ENCODE measurements at regions not wholly inside any gene's neighbourhood (a gene's known extent, or its start where the extent isn't known, plus 50 kb on each side); places are given as distances from the start of the nearest gene placed in this dataset.

DNA sequence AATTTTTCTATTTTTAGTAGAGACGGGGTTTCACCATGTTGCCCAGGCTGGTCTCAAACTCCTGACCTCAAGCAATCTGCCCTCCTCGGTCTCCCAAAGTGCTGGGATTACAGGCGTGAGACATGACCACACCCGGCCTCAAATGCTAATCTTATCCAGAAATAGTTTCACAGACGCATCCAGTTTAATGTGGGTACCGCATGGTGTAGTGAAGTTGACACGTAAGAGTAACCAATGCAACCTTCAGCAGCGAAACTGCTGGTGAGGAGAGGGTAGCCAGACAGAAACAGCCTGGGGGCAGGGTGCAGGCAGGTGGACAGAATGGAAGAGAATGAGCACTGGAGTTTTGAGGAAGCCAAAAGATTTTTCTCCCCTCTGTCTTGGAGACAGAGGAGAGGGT lies 63.5 kb upstream of the FAM180A start:
- TF ChIP-seq EZH2 (IDR thresholded peaks at IDR 0.05): no peak
- TF ChIP-seq POLR2AphosphoS5 (IDR thresholded peaks at IDR 0.05; ENCODE audit: borderline replicate concordance, low read depth, low read length): no peak
- TF ChIP-seq FOXP2 (optimal IDR thresholded peaks at IDR 0.05; ENCODE audit: control extremely low read depth, extremely low read length, insufficient read depth): no peak

Data from SK-N-MC (cell line).